Adrenal gland (tissue), 9 donors: ENCODE measurements at regions not wholly inside any gene's neighbourhood (a gene's known extent, or its start where the extent isn't known, plus 50 kb on each side); places are given as distances from the start of the nearest gene placed in this dataset.

ENCODE experiments used
- DNase-seq, 7 donors: peaks; one replicate each; pipeline ENCODE4 v3.0.0-alpha.2; 2019 to 2020
- H3K27ac ChIP-seq, 5 donors: fragments of 200-600 bp; sonication (generic) in 4 of 5; 1 replicate in 3 of 5; 2 replicates in 2 of 5; pipeline versions ENCODE4 v1.5.1 to v1.8.0; 2016 to 2020; ENCODE audit warnings: mild to moderate bottlenecking in 1 of 5
- H3K27me3 ChIP-seq: fragments of 200-600 bp; 2 replicates; pipeline ENCODE4 v1.8.0; 2021
- H3K36me3 ChIP-seq, 2 donors: fragments of 200-600 bp; replicated peaks in 1 of 2; 1 replicate in 1 of 2; 2 replicates in 1 of 2; pipeline versions ENCODE4 v1.5.1 to v1.8.0; 2018 to 2022
- H3K4me1 ChIP-seq, 2 donors: fragments of 200-600 bp; replicated peaks in 1 of 2; 1 replicate in 1 of 2; 2 replicates in 1 of 2; pipeline versions ENCODE4 v1.5.1 to v1.8.0; 2018 to 2021
- H3K4me3 ChIP-seq, 4 donors: fragments of 200-600 bp; sonication (generic) in 3 of 4; one replicate each; pipeline ENCODE4 v1.5.1; 2016 to 2018
- H3K9me3 ChIP-seq, 3 donors: fragments of 200-600 bp; sonication (generic) in 1 of 3; replicated peaks in 1 of 3; 1 replicate in 2 of 3; 2 replicates in 1 of 3; pipeline versions ENCODE4 v1.5.1 to v1.8.0; 2016 to 2021
- CTCF ChIP-seq, 6 experiments: fragments of 450-650 bp in 4 of 6; fragments of 200-600 bp in 2 of 6; sonication (generic) in 1 of 6; IDR thresholded peaks; 1 replicate in 5 of 6; 2 replicates in 1 of 6; pipeline versions ENCODE4 v1.5.1 to v1.8.0; 2016 to 2021; ENCODE audit warnings: antibody characterized with exemption in 6 of 6, mild to moderate bottlenecking in 2 of 6, moderate library complexity in 1 of 6
- POLR2A ChIP-seq, 2 donors: fragments of 450-650 bp; IDR thresholded peaks; one replicate each; pipeline ENCODE4 v1.6.1; 2017; ENCODE audit warnings: antibody characterized with exemption in 2 of 2, mild to moderate bottlenecking in 2 of 2, moderate library complexity in 1 of 2
- WGBS, 4 donors: extraction: QIAGEN DNeasy Blood & Tissue Kit in 2 of 4; methylation state at CpG; one replicate each; pipeline versions ENCODE4 v1.1.5 to v1.1.7; 2013 to 2017; 5-methylcytosine and 5-hydroxymethylcytosine counted together
- intact Hi-C, 2 donors: fragments of 100-400 bp; cut with DNase I; formaldehyde crosslinking; loops; one replicate each; pipeline versions ENCODE4 v1.14.1 to v1.15.0; 2022 to 2023
- donor health status: healthy with polysubstance abuse.
- donor health status: Bipolar disorder and iron deficiency.
- donor health status: DM: yes; HTN: yes; CAD: no.
- donor health status: DM: no; HTN: no; CAD: no.
- donor health status: DM: no; HTN: no; CAD: no.

- no peak overlapping the region for H3K4me3 ChIP-seq
- H3K27me3 ChIP-seq = no peaks in the 10 kb centered on the region
- 62 to 78% (median 67%) methylated on average over 6 to 10 of the region's 10 CpGs for WGBS, 4 donors
- no peaks in the 10 kb centered on the region for H3K4me1 ChIP-seq
- H3K36me3 ChIP-seq = no peaks in the 10 kb centered on the region
- DNase-seq = peak in 2 of 7 donors; percentile 2 to 15
- no peak for TF ChIP-seq POLR2A (IDR thresholded peaks at IDR 0.05)
- no peak for TF ChIP-seq CTCF (IDR thresholded peaks at IDR 0.05)
- intact Hi-C loops = no loop called here
- no peaks in the 10 kb centered on the region for H3K9me3 ChIP-seq
- no peak overlapping the region for H3K27ac ChIP-seq
Observed at GRCh38 chr10:124328477-124329220, 90.1 kb downstream of the OAT start.

GRCh38 chr10:124325998-124326636, 92.6 kb downstream of the OAT start:
- Histone ChIP-seq H3K4me1 (no peaks in the 10 kb centered on the region), H3K4me3 (no peak overlapping the region), H3K27ac (no peak overlapping the region), H3K9me3 (no peaks in the 10 kb centered on the region), H3K36me3 (no peaks in the 10 kb centered on the region), H3K27me3 (no peaks in the 10 kb centered on the region)
- intact Hi-C loops = no loop called here
- peak in 2 of 7 donors; percentile 2 to 11 for DNase-seq
- TF ChIP-seq CTCF (IDR thresholded peaks at IDR 0.05) = no peak
- TF ChIP-seq POLR2A (IDR thresholded peaks at IDR 0.05) = no peak
- 0 to 33% (median 0%) methylated on average over 1 of the region's 1 CpG; no CpG with 5 or more reads in 1 of the 4 donors for WGBS, 4 donors

- no peaks in the 10 kb centered on the region for H3K9me3 ChIP-seq
- DNase-seq = peak in 2 of 7 donors; percentile 3 to 10
- H3K27ac ChIP-seq = no peak overlapping the region
- 69 to 77% (median 73%) methylated on average over 3 of the region's 3 CpGs for WGBS, 4 donors
- intact Hi-C loops = no loop called here
- no peaks in the 10 kb centered on the region for H3K27me3 ChIP-seq
- H3K36me3 ChIP-seq = no peaks in the 10 kb centered on the region
- TF ChIP-seq CTCF (IDR thresholded peaks at IDR 0.05) (no peak), POLR2A (IDR thresholded peaks at IDR 0.05) (no peak)
- H3K4me3 ChIP-seq = no peak overlapping the region
- H3K4me1 ChIP-seq = no peaks in the 10 kb centered on the region
Observed at GRCh38 chr10:124325633-124325914, 93.1 kb downstream of the OAT start.

- no peaks in the 10 kb centered on the region for H3K4me1 ChIP-seq
- no peaks in the 10 kb centered on the region for H3K27me3 ChIP-seq
- intact Hi-C loops = no loop called here
- TF ChIP-seq CTCF (IDR thresholded peaks at IDR 0.05) (no peak), POLR2A (IDR thresholded peaks at IDR 0.05) (no peak)
- H3K36me3 ChIP-seq = no peaks in the 10 kb centered on the region
- WGBS, 4 donors = 74 to 94% (median 77%) methylated on average over 7 to 19 of the region's 19 CpGs
- DNase-seq = peak in 2 of 7 donors; percentile 5 to 29
- no peak overlapping the region for H3K27ac ChIP-seq
- no peak overlapping the region for H3K4me3 ChIP-seq
- no peaks in the 10 kb centered on the region for H3K9me3 ChIP-seq
Observed at GRCh38 chr10:124324856-124325632, 93.7 kb downstream of the OAT start.
